HFF-Myc (cell line): ENCODE measurements at regions not wholly inside any gene's neighbourhood (a gene's known extent, or its start where the extent isn't known, plus 50 kb on each side); places are given as distances from the start of the nearest gene placed in this dataset.

Experiments used
- DNase-seq: peaks from one replicate; pipeline ENCODE4 v3.0.0-alpha.2; 2011; ENCODE audit warnings: low read depth; ENCODE audit errors: extremely low read depth
- H3K4me3 ChIP-seq: replicated peaks from 2 replicates; pipeline ENCODE4 v1.5.1; 2011; ENCODE audit warnings: low read depth, mild to moderate bottlenecking, control low read depth, low read length
- CTCF ChIP-seq: IDR thresholded peaks from 2 replicates; pipeline ENCODE4 v1.5.1; 2012; ENCODE audit warnings: mild to moderate bottlenecking, low read depth, low read length, control low read depth; ENCODE audit errors: missing control alignments

- H3K4me3 ChIP-seq, result no peak overlapping the region
- no peak for TF ChIP-seq CTCF
- DNase-seq, result no peak
These were observed 82.3 kb upstream of the LINGO1 start for GRCh38 chr15:77715051-77715450.

- no peak overlapping the region for H3K4me3 ChIP-seq
- TF ChIP-seq CTCF, result no peak
- DNase-seq, result no peak
These were observed 81.8 kb upstream of the LINGO1 start for GRCh38 chr15:77714555-77714954.

- DNase-seq, result no peak
These were observed 81.3 kb upstream of the LINGO1 start for GRCh38 chr15:77714023-77714422.

GRCh38 chr15:77713281-77713680, 80.6 kb upstream of the LINGO1 start:
- H3K4me3 ChIP-seq, result no peak overlapping the region
- TF ChIP-seq CTCF, result no peak

More at GRCh38 chr15:77714023-77714422, 81.3 kb upstream of the LINGO1 start:
- no peak overlapping the region for H3K4me3 ChIP-seq
- TF ChIP-seq CTCF, result no peak

GRCh38 chr15:77712438-77712837, 79.7 kb upstream of the LINGO1 start:
- TF ChIP-seq CTCF, result no peak
- no peak overlapping the region for H3K4me3 ChIP-seq
- DNase-seq, result no peak

More at GRCh38 chr15:77713281-77713680, 80.6 kb upstream of the LINGO1 start:
- no peak for DNase-seq

- no peak for TF ChIP-seq CTCF
- no peak overlapping the region for H3K4me3 ChIP-seq
- no peak for DNase-seq
These were observed 77.9 kb upstream of the LINGO1 start for GRCh38 chr15:77710637-77711036.

GRCh38 chr15:77710206-77710605, 77.5 kb upstream of the LINGO1 start:
- H3K4me3 ChIP-seq, result no peak overlapping the region
- no peak for TF ChIP-seq CTCF
- no peak for DNase-seq
